ENCODE measurements at regions not wholly inside any gene's neighbourhood (a gene's known extent, or its start where the extent isn't known, plus 50 kb on each side); places are given as distances from the start of the nearest gene placed in this dataset.

GRCh38 chr2:71862921-71863320 lies 284.7 kb downstream of the CYP26B1 start:
- H3K27me3 Mint-ChIP-seq (ENCODE audit: unreplicated experiment) = no peaks in the 10 kb centered on the region
- no peak overlapping the region for H3K27ac Mint-ChIP-seq (ENCODE audit: unreplicated experiment)
- H3K9me3 Mint-ChIP-seq (ENCODE audit: unreplicated experiment) = no peaks in the 10 kb centered on the region
- DNase-seq = no peak
- H3K4me1 Mint-ChIP-seq (ENCODE audit: low read depth, unreplicated experiment) = no peaks in the 10 kb centered on the region
- peaks cover 5% of the 10 kb centered on the region for H3K36me3 Mint-ChIP-seq (ENCODE audit: unreplicated experiment)
- no peak for TF ChIP-seq CTCF (IDR thresholded peaks at IDR 0.05; ENCODE audit: partially characterized antibody, unreplicated experiment)
- no peak overlapping the region for H3K4me3 Mint-ChIP-seq (ENCODE audit: unreplicated experiment)

- Mint-ChIP-seq H3K27me3 (ENCODE audit: unreplicated experiment) (peaks cover 4% of the 10 kb centered on the region), H3K9me3 (ENCODE audit: unreplicated experiment) (peaks cover 2% of the 10 kb centered on the region), H3K4me1 (ENCODE audit: low read depth, unreplicated experiment) (no peaks in the 10 kb centered on the region), H3K27ac (ENCODE audit: unreplicated experiment) (no peak overlapping the region), H3K36me3 (ENCODE audit: unreplicated experiment) (peaks cover 7% of the 10 kb centered on the region), H3K4me3 (ENCODE audit: unreplicated experiment) (no peak overlapping the region)
- no peak for DNase-seq
- TF ChIP-seq CTCF (IDR thresholded peaks at IDR 0.05; ENCODE audit: partially characterized antibody, unreplicated experiment) = no peak
These were observed 286.2 kb downstream of the CYP26B1 start for GRCh38 chr2:71861186-71862160.

GRCh38 chr2:71860381-71860926 lies 287.2 kb downstream of the CYP26B1 start:
- H3K9me3 Mint-ChIP-seq (ENCODE audit: unreplicated experiment) = peaks cover 5% of the 10 kb centered on the region
- peak overlapping the region; percentile 2 for H3K27ac Mint-ChIP-seq (ENCODE audit: unreplicated experiment)

GRCh38 chr2:71859211-71859847 lies 288.3 kb downstream of the CYP26B1 start:
- Mint-ChIP-seq H3K4me3 (ENCODE audit: unreplicated experiment) (no peak overlapping the region), H3K27ac (ENCODE audit: unreplicated experiment) (no peak overlapping the region), H3K36me3 (ENCODE audit: unreplicated experiment) (peaks cover 21% of the 10 kb centered on the region), H3K27me3 (ENCODE audit: unreplicated experiment) (peaks cover 4% of the 10 kb centered on the region), H3K4me1 (ENCODE audit: low read depth, unreplicated experiment) (no peaks in the 10 kb centered on the region), H3K9me3 (ENCODE audit: unreplicated experiment) (peaks cover 5% of the 10 kb centered on the region)
- DNase-seq = no peak
- TF ChIP-seq CTCF (IDR thresholded peaks at IDR 0.05; ENCODE audit: partially characterized antibody, unreplicated experiment) = no peak

More at GRCh38 chr2:71860381-71860926, 287.2 kb downstream of the CYP26B1 start:
- no peak for TF ChIP-seq CTCF (IDR thresholded peaks at IDR 0.05; ENCODE audit: partially characterized antibody, unreplicated experiment)
- no peak for DNase-seq
- Mint-ChIP-seq H3K27me3 (ENCODE audit: unreplicated experiment) (peaks cover 4% of the 10 kb centered on the region), H3K36me3 (ENCODE audit: unreplicated experiment) (peaks cover 16% of the 10 kb centered on the region), H3K4me3 (ENCODE audit: unreplicated experiment) (peak overlapping the region; percentile 10), H3K4me1 (ENCODE audit: low read depth, unreplicated experiment) (no peaks in the 10 kb centered on the region)
